NCI-H187 treated with DMSO at 0.1 percent for 48 hours (cell line): ENCODE measurements at regions not wholly inside any gene's neighbourhood (a gene's known extent, or its start where the extent isn't known, plus 50 kb on each side); places are given as distances from the start of the nearest gene placed in this dataset.
A peak's percentile ranks its signal among the peaks of the same experiment; 100 is the strongest.

Experiments
- DNase-seq: peaks from one replicate; lab custom pipeline; 2025; lab: John Stamatoyannopoulos, UW

DNA sequence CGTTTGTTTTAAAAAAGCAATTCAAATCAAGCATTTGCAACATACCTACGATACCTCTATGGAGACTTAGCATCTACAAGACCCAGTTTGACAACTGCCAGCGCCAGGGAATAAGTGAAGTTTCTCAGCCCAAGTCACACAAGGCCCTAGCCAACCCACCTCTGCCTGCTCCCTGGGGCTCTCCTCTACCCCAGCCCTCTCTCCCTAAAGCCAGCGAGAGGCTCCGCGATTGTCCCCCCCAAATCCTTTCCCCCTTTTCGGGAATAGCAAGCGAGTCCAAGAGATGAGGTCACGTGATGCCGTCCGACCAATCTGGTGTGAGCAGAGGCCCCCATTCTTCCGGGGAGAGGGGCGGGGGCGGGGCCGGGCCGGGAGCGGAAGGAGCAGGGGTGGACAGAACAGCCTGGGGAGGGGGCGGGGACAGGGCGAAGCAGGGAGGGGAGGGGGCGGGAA is 102.2 kb upstream of the RAB6C start:
- DNase-seq, result peak; percentile 41

DNA sequence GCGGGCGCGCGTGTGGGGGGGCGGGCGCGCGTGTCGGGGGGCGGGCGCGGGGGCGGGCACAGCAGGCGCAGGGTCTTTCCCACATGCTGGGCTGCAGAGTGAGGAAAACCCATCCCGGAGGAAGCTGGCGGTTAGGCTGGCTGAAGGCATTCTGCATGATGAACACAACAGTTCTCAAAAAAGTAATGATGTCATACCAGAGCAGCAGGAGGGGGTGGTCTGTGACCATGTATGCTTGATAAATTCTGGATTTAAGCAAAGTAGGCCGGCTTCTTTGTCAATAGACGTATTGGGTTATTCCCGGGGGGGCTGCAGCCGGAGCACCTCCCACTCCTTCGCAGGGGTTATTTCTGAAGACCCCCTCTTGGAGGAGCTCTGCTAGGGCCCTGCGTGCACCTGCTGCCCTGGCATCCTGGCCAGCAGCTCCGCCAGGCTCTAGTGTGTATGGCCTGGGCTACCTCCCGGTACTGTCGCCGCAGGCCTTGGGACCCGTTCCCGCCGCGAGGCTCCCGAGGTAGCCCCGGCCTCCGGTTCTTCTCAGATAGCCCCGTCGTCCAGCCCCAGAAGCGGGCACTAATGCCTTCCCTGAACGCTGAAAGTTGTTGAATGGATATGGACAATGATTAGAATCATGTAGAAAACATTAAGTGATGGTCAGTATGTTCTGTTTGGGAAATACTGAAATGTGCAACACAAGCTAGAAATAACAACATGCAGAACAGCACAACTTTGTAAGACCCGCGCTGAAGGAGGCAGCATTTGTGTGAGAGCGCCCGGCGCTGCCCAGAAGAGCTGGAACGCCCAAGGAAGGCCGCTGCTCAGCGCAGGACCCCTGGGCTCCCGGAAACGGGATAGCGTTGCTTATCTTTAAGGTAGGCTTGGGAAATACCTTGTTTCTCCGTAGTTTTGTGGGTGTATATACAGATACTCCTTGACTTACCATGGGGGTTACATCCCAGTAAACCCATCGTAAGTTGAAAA is 101.4 kb upstream of the RAB6C start:
- no peak for DNase-seq

GRCh38 chr2:129879614-129880180 is 99.8 kb upstream of the RAB6C start:
- DNase-seq, result no peak

- DNase-seq, result no peak
These were observed 99.2 kb upstream of the RAB6C start for GRCh38 chr2:129880309-129880708.

- no peak for DNase-seq
These were observed 98.5 kb upstream of the RAB6C start for GRCh38 chr2:129880971-129881370.

- no peak for DNase-seq
These were observed 97.6 kb upstream of the RAB6C start for GRCh38 chr2:129881786-129882396.

DNA sequence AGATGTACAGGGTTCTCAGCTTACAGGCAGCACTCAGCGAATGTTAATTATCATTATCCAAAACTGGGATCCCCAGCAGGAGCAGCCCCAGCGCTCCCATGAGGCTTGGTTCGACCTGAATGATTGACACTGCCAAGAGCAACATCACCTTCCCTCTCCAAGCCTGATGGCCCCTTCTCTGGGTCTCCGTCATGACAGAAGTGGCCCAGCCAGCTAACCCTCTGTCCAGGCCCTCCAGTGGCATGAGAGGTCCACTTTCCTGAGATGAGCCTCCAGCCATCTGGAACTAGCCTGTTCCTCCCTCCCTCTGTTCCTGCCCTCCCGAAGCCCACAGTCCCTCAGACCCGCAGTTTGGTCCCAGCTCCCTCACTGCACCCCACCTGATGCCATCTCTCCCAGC is 97.0 kb upstream of the RAB6C start:
- no peak for DNase-seq

- no peak for DNase-seq
These were observed 96.3 kb upstream of the RAB6C start for GRCh38 chr2:129883121-129883520.

- DNase-seq, result no peak
These were observed 95.2 kb upstream of the RAB6C start for GRCh38 chr2:129884221-129884786.

DNA sequence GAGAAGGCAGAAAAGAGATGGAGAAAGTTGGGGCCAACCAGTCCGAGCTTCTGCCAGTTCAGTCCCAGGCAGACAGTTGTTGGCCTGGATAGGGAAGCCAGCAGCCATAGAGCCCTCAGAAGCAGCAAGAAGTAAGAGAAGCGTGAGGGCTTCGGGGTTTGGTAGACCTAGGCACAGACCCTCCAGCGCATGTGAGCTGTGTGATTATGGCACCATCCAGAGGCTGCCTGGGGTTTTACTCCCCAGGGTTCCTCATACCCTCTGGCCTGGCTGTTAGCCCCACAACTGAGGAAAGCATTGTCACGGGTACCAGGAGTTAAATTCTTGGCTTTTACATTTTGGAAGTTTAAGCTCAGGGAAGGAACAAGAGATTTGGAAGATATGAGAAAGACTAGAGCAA is 93.7 kb upstream of the RAB6C start:
- no peak for DNase-seq

DNA sequence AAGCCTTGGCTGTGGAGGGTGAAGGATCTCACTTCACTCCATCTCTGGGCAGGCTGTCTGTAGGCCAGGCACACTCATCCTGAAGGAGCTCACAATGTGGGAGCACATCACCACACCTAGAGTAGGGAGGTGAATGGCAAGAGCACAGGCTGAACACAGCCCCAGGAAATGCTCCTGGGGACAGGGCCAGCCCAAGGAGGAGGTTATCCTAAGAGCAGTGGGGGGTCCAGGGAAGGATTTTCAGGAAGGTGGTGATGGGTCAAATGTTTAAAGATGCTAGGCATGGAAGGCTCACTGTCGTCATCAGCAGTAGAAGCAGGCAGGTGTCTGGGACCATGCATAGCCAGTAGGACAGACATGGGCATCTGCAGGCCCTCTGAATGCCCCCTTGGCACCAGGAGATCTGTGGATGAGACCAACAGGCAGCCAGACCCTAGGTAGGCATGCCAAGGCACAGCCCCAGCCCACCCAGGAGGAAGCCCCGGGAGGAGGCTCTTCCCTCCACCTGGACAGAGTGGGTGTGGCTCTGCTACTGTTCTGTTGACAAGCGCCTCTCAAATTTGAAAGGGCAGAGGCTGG is 91.7 kb upstream of the RAB6C start:
- no peak for DNase-seq

GRCh38 chr2:129888461-129888860 is 91.0 kb upstream of the RAB6C start:
- DNase-seq, result no peak

GRCh38 chr2:129888896-129889295 is 90.6 kb upstream of the RAB6C start:
- no peak for DNase-seq

DNA sequence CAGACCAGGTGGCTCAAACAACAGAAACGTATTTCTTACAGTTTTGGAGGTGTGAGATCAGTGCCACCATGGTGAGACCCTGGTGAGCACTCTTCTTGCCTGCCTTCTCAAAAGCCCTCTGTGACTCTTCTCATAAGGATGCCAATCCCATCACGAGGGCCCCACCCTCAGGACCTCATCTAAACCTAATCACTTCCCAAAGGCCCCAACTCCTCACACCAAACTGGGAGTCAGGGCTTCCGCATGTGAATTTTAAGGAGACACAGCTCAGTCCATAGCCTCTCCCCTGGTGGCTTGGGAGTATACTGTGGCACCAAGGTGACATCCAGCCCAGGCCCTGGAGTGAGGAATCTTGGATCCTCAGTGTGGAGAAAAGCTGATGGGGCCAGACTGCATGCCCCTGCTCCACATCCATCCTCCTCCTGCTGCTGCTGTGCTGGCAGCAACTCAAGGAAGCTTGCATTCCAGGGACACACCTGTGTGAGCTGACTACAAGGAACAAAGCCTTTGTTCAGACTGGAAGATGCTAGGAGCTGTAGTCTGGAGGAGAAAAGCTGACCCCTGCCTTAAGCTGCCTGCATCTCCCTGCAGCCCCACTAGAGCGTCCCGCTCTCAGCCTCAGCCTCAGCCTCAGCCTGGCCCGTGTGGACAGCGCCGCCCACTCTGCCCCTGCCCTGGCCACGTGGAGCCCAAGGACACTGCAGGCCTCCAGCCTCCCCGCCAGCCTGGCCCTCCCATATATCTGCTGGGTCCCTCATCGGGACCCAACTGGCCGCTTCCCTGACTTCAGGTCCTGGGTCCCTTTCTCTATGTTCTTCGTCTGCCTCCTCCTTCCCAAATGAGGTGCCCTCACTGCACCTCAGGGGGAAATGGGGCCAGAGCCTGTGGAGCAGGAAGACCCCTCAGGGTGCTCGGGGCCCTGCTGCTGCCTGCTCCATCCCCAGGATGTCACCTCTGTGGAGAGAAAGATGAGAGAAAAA is 87.8 kb upstream of the RAB6C start:
- DNase-seq, result no peak

DNA sequence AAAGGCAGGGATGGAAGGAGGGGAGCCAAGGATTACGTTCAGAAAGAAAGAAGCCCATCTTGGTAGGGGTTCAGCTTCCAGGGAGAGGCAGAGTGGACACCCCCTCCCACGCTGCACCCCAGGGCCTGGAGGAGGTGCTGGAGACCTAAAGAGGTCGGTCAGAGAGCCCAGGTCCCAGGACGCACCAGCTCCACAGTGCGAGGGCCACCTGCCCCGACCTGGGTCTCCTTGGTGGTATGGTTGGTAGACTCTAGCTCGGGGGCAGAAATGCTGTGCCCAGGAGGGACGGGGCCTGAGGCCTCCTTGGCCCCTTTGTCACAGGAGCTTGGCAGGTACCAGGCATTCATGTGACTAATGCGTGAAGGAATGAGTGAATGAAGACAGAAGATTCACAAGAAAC is 87.1 kb upstream of the RAB6C start:
- no peak for DNase-seq

GRCh38 chr2:129892773-129893172 is 86.7 kb upstream of the RAB6C start:
- DNase-seq, result no peak

DNA sequence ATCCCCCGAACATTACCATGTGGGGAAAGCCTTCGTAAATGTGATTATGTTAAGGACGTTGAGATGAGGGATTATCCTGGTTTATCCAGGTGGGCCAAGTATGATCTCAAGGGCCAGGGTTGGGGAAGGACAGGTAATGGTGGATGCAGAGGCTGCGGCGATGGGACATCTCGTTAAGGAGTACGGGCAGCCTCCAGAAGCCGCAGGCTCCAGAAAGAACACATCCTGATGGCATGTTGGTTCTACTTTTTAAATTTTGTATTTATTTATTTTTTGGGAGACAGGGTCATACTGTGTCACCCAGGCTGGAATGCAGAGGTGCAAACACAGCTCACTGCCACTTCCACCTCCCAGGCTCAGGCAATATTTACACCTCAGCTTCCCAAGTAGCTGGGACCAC is 86.2 kb upstream of the RAB6C start:
- no peak for DNase-seq

GRCh38 chr2:129894616-129895015 is 84.8 kb upstream of the RAB6C start:
- no peak for DNase-seq

DNA sequence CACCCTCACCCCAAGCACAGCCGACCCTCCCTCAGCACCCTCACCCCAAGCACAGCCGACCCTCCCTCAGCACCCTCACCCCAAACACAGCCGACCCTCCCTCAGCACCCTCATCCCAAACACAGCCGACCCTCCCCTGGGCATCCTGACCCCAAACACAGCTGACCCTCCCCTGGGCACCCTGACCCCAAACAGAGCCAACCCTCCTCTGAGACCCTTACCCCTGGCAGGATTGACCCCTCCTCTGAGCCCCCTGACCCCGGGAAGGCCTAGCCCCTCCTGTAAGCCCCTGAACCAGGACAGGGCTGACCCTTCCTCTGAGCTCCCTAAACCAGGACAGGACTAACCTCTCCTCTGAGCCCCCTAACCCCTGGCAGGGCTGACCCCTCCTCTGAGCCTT is 84.4 kb upstream of the RAB6C start:
- DNase-seq, result no peak

GRCh38 chr2:129895526-129896082 is 83.9 kb upstream of the RAB6C start:
- no peak for DNase-seq
